ENCODE measurements at regions not wholly inside any gene's neighbourhood (a gene's known extent, or its start where the extent isn't known, plus 50 kb on each side); places are given as distances from the start of the nearest gene placed in this dataset.

GRCh38 chr2:204050681-204051080 is 114.1 kb downstream of the ICOS start:
- TF ChIP-seq CTCF (conservative IDR thresholded peaks at IDR 0.05; ENCODE audit: low read length) (no peak), EZH2phosphoT487 (IDR thresholded peaks at IDR 0.05; ENCODE audit: borderline replicate concordance, low read depth, low read length) (no peak)
